ENCODE measurements at regions not wholly inside any gene's neighbourhood (a gene's known extent, or its start where the extent isn't known, plus 50 kb on each side); places are given as distances from the start of the nearest gene placed in this dataset.

GRCh38 chr6:167524261-167525111 lies 199.6 kb downstream of the TTLL2 start:
- DNase-seq: no peak

- no peak for DNase-seq
These were observed 200.9 kb downstream of the TTLL2 start for GRCh38 chr6:167525774-167526173.

- no peak for DNase-seq
These were observed 201.8 kb downstream of the TTLL2 start for GRCh38 chr6:167526465-167527368.

- no peak for DNase-seq
These were observed 203.4 kb downstream of the TTLL2 start for GRCh38 chr6:167528239-167528638.

GRCh38 chr6:167528976-167529375 lies 204.1 kb downstream of the TTLL2 start:
- DNase-seq: no peak

- DNase-seq: no peak
These were observed 204.8 kb downstream of the TTLL2 start for GRCh38 chr6:167529444-167530335.

- no peak for DNase-seq
These were observed 206.1 kb downstream of the TTLL2 start for GRCh38 chr6:167530951-167531350.

- no peak for DNase-seq
These were observed 207.8 kb downstream of the TTLL2 start for GRCh38 chr6:167532410-167533288.

- no peak for DNase-seq
These were observed 209.0 kb downstream of the TTLL2 start for GRCh38 chr6:167533851-167534250.

GRCh38 chr6:167537816-167538215 lies 212.9 kb downstream of the TTLL2 start:
- no peak for DNase-seq

- DNase-seq: no peak
These were observed 213.9 kb downstream of the TTLL2 start for GRCh38 chr6:167538746-167539145.

GRCh38 chr6:167540796-167541195 lies 215.9 kb downstream of the TTLL2 start:
- DNase-seq: no peak

- DNase-seq: no peak
These were observed 216.7 kb downstream of the TTLL2 start for GRCh38 chr6:167541544-167541943.

- no peak for DNase-seq
These were observed 219.0 kb downstream of the TTLL2 start for GRCh38 chr6:167543602-167544497.

- no peak for DNase-seq
These were observed 221.9 kb downstream of the TTLL2 start for GRCh38 chr6:167546611-167547327.

- no peak for DNase-seq
These were observed 222.4 kb downstream of the TTLL2 start for GRCh38 chr6:167547328-167547692.

- no peak for DNase-seq
These were observed 222.9 kb downstream of the TTLL2 start for GRCh38 chr6:167547751-167548150.

GRCh38 chr6:167548451-167548850 lies 223.6 kb downstream of the TTLL2 start:
- no peak for DNase-seq

GRCh38 chr6:167549213-167549612 lies 224.3 kb downstream of the TTLL2 start:
- DNase-seq: no peak

All from NCI-H2029 treated with DMSO at 0.1 percent for 48 hours (cell line).